ENCODE measurements at regions not wholly inside any gene's neighbourhood (a gene's known extent, or its start where the extent isn't known, plus 50 kb on each side); places are given as distances from the start of the nearest gene placed in this dataset.

DNA sequence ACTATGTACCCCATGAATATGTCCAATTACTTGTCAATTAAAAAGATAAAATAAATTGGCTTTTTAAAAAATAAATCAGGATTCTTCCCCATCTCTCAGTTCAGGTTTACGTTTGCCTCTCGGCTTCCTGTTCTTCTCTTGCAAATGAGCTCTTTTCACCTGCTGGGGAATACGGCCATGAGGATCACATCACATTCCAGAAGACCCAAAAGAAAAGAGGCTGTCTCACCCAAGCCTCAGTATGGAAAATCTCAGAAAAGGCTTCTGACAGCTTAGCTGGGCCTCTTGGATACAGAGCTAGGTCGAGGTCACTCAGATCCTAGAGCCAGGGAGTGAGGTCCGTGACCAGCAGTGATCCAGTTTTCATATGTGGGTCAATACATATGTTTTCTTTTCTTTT, 171.2 kb upstream of the SDK2 start:
- Histone ChIP-seq H3K27ac (no peak overlapping the region), H3K9me3 (no peaks in the 10 kb centered on the region), H3K4me3 (no peak overlapping the region), H3K4me1 (no peaks in the 10 kb centered on the region), H3K36me3 (no peaks in the 10 kb centered on the region), H3K27me3 (no peaks in the 10 kb centered on the region)
- intact Hi-C loops (cut with DNase I; ENCODE audit: low total_unique reads) = no loop called here
- no peak for DNase-seq
- no peak for TF ChIP-seq POLR2A (IDR thresholded peaks at IDR 0.05)

- no peak overlapping the region for H3K27ac ChIP-seq
- intact Hi-C loops (cut with DNase I; ENCODE audit: low total_unique reads) = no loop called here
- TF ChIP-seq POLR2A (IDR thresholded peaks at IDR 0.05) = no peak
- no peak for TF ChIP-seq CTCF (IDR thresholded peaks at IDR 0.05)
- DNase-seq = no peak
- no peaks in the 10 kb centered on the region for H3K27me3 ChIP-seq
- no peaks in the 10 kb centered on the region for H3K4me1 ChIP-seq
- H3K36me3 ChIP-seq = no peaks in the 10 kb centered on the region
- no peak overlapping the region for H3K4me3 ChIP-seq
- no peaks in the 10 kb centered on the region for H3K9me3 ChIP-seq
Measured at GRCh38 chr17:73819440-73820395, 175.5 kb upstream of the SDK2 start.

DNA sequence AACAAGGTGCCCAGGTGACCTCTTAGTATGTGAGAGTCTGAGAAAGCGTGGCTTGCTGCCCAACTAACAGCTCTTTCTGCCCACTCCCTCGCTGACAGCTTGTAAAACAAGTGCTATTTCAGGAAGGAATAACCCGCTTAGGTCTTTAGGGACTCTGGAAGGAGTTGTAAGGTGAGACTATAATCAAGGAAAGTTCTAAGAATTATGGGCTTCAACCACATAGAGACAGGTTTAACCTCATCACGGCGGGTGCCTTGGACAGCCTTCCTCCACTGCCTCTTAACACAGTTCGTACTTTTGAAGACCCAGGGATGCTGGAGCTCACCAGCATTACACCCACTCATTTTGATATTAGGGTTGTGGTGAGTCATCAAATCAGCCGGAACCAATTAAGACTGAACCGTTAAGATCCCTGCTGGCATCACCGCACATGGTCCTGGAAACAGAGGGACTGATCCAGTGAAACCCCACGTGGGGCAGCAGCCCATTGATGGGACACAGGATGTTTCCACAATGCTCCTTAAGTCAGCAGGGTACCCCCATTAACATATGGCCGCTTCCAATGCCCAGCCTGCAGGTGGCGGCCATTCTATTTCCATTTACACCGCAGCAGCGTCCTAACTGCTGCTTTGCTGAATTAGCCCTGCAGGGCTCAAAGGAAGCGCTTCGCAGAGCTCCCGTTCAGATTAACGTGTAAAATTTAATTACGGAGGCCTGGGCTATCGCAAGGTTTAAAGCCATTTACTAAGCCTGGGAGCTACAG, 176.6 kb upstream of the SDK2 start:
- Histone ChIP-seq H3K4me3 (no peak overlapping the region), H3K9me3 (no peaks in the 10 kb centered on the region), H3K36me3 (no peaks in the 10 kb centered on the region), H3K27ac (no peak overlapping the region), H3K27me3 (no peaks in the 10 kb centered on the region), H3K4me1 (no peaks in the 10 kb centered on the region)
- intact Hi-C loops (cut with DNase I; ENCODE audit: low total_unique reads) = no loop called here
- TF ChIP-seq POLR2A (IDR thresholded peaks at IDR 0.05) (no peak), CTCF (IDR thresholded peaks at IDR 0.05) (no peak)
- no peak for DNase-seq

DNA sequence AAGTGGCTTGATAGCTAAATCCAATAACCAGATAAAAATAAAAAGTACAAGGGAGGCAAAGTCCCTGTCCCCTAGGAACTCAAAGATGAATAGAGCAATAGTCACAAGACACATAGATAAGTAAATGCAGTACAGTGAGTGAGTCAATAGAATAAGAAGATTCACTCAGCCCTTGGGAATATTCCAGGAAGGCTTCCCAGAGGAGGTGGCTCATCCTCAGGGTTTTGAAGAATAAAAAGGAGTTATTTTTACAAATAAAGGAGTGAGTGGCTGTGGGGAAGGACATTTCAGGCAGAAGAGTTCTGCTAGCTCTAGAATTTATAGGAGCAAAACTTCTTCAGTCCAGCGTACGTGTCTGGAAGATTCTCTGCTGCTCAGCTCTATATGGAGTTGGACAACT, 177.4 kb upstream of the SDK2 start:
- Histone ChIP-seq H3K27ac (no peak overlapping the region), H3K9me3 (no peaks in the 10 kb centered on the region), H3K4me3 (no peak overlapping the region), H3K27me3 (no peaks in the 10 kb centered on the region), H3K36me3 (no peaks in the 10 kb centered on the region), H3K4me1 (no peaks in the 10 kb centered on the region)
- TF ChIP-seq CTCF (IDR thresholded peaks at IDR 0.05) (no peak), POLR2A (IDR thresholded peaks at IDR 0.05) (no peak)
- no peak for DNase-seq
- intact Hi-C loops (cut with DNase I; ENCODE audit: low total_unique reads) = no loop called here

DNA sequence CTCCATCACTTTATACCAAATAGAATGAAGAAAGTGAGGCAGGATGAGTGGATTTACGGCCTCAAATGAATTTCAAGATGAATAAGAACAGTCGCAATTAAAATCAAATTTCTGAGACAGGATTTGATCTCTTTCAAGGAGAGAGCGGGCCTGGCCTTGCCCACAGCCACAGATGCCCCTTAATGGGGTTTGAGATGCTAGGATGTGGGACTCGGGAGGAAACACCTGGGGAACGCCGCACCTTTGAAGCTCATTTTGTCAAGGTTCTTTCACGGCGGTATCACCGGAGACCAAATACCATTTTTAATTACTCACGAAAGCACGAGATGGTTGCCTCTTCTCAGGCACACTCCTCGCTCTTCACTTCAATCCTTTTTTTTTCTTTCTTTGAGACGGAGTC, 178.1 kb upstream of the SDK2 start:
- Histone ChIP-seq H3K36me3 (no peaks in the 10 kb centered on the region), H3K27me3 (no peaks in the 10 kb centered on the region), H3K9me3 (no peaks in the 10 kb centered on the region), H3K4me1 (no peaks in the 10 kb centered on the region), H3K27ac (no peak overlapping the region), H3K4me3 (no peak overlapping the region)
- TF ChIP-seq POLR2A (IDR thresholded peaks at IDR 0.05) = no peak
- no peak for TF ChIP-seq CTCF (IDR thresholded peaks at IDR 0.05)
- DNase-seq = no peak
- intact Hi-C loops (cut with DNase I; ENCODE audit: low total_unique reads) = no loop called here

Measured in uterus (tissue), 3 donors.